ENCODE measurements at regions not wholly inside any gene's neighbourhood (a gene's known extent, or its start where the extent isn't known, plus 50 kb on each side); places are given as distances from the start of the nearest gene placed in this dataset.

DNA sequence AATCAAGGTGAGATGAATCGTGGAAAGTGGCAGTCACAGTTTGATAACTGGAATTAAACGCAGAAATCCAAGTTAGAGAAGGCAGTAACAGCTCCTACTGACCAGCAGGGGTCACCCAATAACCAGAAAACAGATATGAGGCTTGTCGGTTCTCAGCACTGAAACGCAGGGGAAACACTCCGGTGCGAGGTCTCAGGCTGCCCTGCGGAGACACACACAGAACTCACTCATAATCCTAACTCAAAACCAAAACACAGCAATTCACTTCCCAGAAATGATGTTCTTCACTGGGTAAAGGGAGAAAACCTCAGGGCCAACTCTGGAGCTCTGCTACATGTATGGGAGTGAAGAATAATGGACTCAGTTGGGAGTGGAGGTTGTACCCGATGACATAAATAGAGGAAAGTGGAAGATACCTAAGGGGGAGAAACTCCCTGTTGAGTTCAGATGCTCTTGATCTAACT, 384.4 kb downstream of the RAPGEF2 start:
- H3K27ac ChIP-seq (ENCODE audit: extremely low read length, insufficient read depth, low read length): no peak overlapping the region
- no peaks in the 10 kb centered on the region for H3K36me3 ChIP-seq (replicated peaks in 1 of 2; ENCODE audit: control insufficient read depth in 1 of 2, insufficient read depth in 2 of 2, low read length in 2 of 2)
- H3K27me3 ChIP-seq (ENCODE audit: control insufficient read depth in 1 of 2, insufficient read depth in 2 of 2, low read length in 2 of 2): no peaks in the 10 kb centered on the region
- intact Hi-C loops (cut with micrococcal nuclease; ENCODE audit: unreplicated experiment) (loop anchor here (1.0 to 10.0 kb wide), 4 partner anchors 277 to 1827 kb away; no protein-coding TSS in a partner anchor), in situ Hi-C loops (cut with HindIII; ENCODE audit: extremely low pct_ligation_motif_present, low pct_unique_long_range_greater_than_20kb) (no loop called here)
- H3K9me3 ChIP-seq (ENCODE audit: low read length): no peaks in the 10 kb centered on the region
- no peaks in the 10 kb centered on the region for H3K79me2 ChIP-seq (ENCODE audit: insufficient read depth, low read length)
- no peaks in the 10 kb centered on the region for H3K4me1 ChIP-seq (ENCODE audit: insufficient read depth, low read length)
- no peaks in the 10 kb centered on the region for H4K20me1 ChIP-seq (ENCODE audit: insufficient read depth, low read length)
- TF ChIP-seq ZMAT3 (CRISPR knock-in tag; conservative IDR thresholded peaks at IDR 0.05): no peak
- TF ChIP-seq KMT2B (CRISPR knock-in tag; IDR thresholded peaks at IDR 0.05): no peak
- no peak for TF ChIP-seq SMAD3 (CRISPR knock-in tag; IDR thresholded peaks at IDR 0.05)
- TF ChIP-seq, protein P1, sequence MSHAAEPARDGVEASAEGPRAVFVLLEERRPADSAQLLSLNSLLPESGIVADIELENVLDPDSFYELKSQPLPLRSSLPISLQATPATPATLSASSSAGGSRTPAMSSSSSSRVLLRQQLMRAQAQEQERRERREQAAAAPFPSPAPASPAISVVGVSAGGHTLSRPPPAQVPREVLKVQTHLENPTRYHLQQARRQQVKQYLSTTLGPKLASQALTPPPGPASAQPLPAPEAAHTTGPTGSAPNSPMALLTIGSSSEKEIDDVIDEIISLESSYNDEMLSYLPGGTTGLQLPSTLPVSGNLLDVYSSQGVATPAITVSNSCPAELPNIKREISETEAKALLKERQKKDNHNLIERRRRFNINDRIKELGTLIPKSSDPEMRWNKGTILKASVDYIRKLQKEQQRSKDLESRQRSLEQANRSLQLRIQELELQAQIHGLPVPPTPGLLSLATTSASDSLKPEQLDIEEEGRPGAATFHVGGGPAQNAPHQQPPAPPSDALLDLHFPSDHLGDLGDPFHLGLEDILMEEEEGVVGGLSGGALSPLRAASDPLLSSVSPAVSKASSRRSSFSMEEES (CRISPR knock-in tag; IDR thresholded peaks at IDR 0.05): no peak
- TF ChIP-seq NCOA1 (CRISPR knock-in tag; IDR thresholded peaks at IDR 0.05): no peak
- peak; percentile 23; the same call in 1 of the 2 replicates for TF ChIP-seq ERF (CRISPR knock-in tag; IDR thresholded peaks at IDR 0.05)
- TF ChIP-seq SMC3 (IDR thresholded peaks at IDR 0.05; ENCODE audit: low read length): peak; percentile 65
- no peak for TF ChIP-seq ZNF790 (CRISPR knock-in tag; IDR thresholded peaks at IDR 0.05; ENCODE audit: borderline replicate concordance)
- peak; percentile 87 for TF ChIP-seq STAG1 (CRISPR knock-in tag; IDR thresholded peaks at IDR 0.05)
- TF ChIP-seq RBAK (CRISPR knock-in tag; IDR thresholded peaks at IDR 0.05): no peak
- TF ChIP-seq, protein P2, sequence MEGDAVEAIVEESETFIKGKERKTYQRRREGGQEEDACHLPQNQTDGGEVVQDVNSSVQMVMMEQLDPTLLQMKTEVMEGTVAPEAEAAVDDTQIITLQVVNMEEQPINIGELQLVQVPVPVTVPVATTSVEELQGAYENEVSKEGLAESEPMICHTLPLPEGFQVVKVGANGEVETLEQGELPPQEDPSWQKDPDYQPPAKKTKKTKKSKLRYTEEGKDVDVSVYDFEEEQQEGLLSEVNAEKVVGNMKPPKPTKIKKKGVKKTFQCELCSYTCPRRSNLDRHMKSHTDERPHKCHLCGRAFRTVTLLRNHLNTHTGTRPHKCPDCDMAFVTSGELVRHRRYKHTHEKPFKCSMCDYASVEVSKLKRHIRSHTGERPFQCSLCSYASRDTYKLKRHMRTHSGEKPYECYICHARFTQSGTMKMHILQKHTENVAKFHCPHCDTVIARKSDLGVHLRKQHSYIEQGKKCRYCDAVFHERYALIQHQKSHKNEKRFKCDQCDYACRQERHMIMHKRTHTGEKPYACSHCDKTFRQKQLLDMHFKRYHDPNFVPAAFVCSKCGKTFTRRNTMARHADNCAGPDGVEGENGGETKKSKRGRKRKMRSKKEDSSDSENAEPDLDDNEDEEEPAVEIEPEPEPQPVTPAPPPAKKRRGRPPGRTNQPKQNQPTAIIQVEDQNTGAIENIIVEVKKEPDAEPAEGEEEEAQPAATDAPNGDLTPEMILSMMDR (CRISPR knock-in tag; IDR thresholded peaks at IDR 0.05): peak; percentile 86
- TF ChIP-seq, protein P3, sequence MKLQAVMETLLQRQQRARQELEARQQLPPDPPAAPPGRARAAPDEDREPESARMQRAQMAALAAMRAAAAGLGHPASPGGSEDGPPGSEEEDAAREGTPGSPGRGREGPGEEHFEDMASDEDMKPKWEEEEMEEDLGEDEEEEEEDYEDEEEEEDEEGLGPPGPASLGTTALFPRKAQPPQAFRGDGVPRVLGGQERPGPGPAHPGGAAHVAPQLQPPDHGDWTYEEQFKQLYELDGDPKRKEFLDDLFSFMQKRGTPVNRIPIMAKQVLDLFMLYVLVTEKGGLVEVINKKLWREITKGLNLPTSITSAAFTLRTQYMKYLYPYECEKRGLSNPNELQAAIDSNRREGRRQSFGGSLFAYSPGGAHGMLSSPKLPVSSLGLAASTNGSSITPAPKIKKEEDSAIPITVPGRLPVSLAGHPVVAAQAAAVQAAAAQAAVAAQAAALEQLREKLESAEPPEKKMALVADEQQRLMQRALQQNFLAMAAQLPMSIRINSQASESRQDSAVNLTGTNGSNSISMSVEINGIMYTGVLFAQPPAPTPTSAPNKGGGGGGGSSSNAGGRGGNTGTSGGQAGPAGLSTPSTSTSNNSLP (IDR thresholded peaks at IDR 0.05; ENCODE audit: low read depth, low read length): peak; percentile 24; the same call in 1 of the 2 replicates
- peak; percentile 71 for TF ChIP-seq RAD21 (CRISPR knock-in tag; IDR thresholded peaks at IDR 0.05)
- TF ChIP-seq MTF1 (CRISPR knock-in tag; IDR thresholded peaks at IDR 0.05): no peak
- peak; percentile 68 for DNase-seq (ENCODE audit: low spot score)
- ChIA-PET POLR2A (no interaction called here), CTCF (ENCODE audit: low intra/inter-chr PET ratio, low total read pairs) (no interaction called here)
- H3K4me2 ChIP-seq (ENCODE audit: low read depth, low read length): no peak overlapping the region; the same call in 1 of the 2 replicates
- BruUV-seq (replicated peaks): no TSS peak
- no peak overlapping the region for H2AFZ ChIP-seq (ENCODE audit: low read length)
- 13% methylated on average over 7 of the region's 8 CpGs for WGBS (ENCODE audit: low lambda C conversion rate)
- peak; percentile 99 for ATAC-seq
- peak; percentile 84 for FAIRE-seq
- no peak overlapping the region for H3K9ac ChIP-seq (ENCODE audit: insufficient read depth, low read depth, low read length)
- H3K4me3 ChIP-seq (replicated peaks in 1 of 3; ENCODE audit: insufficient read depth in 1 of 3, low read depth in 2 of 3, low read length in 3 of 3): no peak overlapping the region
